PC-3 (cell line): ENCODE measurements at regions not wholly inside any gene's neighbourhood (a gene's known extent, or its start where the extent isn't known, plus 50 kb on each side); places are given as distances from the start of the nearest gene placed in this dataset.

Experiments used
- CTCF ChIP-seq: fragments of 300-600 bp; sonication (generic); conservative IDR thresholded peaks from 2 replicates; pipeline ENCODE4 v1.5.1; 2017; ENCODE audit warnings: antibody characterized with exemption, low read depth, mild to moderate bottlenecking, low read length
- EZH2 ChIP-seq: fragments of 300-600 bp; sonication (generic); IDR thresholded peaks from one replicate; pipeline ENCODE4 v1.6.1; 2017; ENCODE audit warnings: antibody characterized with exemption, mild to moderate bottlenecking, low read length; ENCODE audit not compliant: unreplicated experiment

- TF ChIP-seq CTCF (no peak), EZH2 (no peak)
Measured at GRCh38 chr2:196244966-196245365, 73.6 kb upstream of the STK17B start.
